ENCODE measurements at regions not wholly inside any gene's neighbourhood (a gene's known extent, or its start where the extent isn't known, plus 50 kb on each side); places are given as distances from the start of the nearest gene placed in this dataset.

DNA sequence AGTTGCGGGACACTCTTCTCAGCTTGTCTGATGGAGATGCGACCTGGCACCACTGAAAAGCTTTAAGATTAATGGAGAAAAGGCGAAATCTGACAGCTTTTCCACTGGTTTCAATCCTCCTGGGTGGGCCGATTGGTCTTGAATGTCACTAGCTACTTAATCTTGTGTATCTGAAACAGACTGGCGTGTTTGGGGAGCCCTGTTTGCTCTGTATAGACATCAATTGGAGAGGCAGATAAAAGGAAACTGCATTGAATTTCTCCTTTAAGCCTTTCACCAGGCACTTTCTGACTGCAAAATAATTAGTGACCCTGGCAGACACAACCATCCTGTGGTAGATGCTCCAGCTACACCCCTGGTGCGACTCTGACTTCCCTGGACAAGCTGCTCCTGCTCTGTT, 224.2 kb downstream of the NDUFS4 start (continued):
- TF ChIP-seq, protein P1, sequence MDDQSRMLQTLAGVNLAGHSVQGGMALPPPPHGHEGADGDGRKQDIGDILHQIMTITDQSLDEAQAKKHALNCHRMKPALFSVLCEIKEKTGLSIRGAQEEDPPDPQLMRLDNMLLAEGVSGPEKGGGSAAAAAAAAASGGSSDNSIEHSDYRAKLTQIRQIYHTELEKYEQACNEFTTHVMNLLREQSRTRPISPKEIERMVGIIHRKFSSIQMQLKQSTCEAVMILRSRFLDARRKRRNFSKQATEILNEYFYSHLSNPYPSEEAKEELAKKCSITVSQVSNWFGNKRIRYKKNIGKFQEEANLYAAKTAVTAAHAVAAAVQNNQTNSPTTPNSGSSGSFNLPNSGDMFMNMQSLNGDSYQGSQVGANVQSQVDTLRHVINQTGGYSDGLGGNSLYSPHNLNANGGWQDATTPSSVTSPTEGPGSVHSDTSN (IDR thresholded peaks at IDR 0.05) = no peak
- no peak for TF ChIP-seq ESRRA (IDR thresholded peaks at IDR 0.05; ENCODE audit: borderline replicate concordance, low read length)
- TF ChIP-seq REST (IDR thresholded peaks at IDR 0.05) = no peak
- no peak for TF ChIP-seq MAX (IDR thresholded peaks at IDR 0.05)

- no peak for TF ChIP-seq TP53 (CRISPR knock-in tag; IDR thresholded peaks at IDR 0.05)
- no peak for TF ChIP-seq JUN (IDR thresholded peaks at IDR 0.05)
- TF ChIP-seq NR3C1 (IDR thresholded peaks at IDR 0.05) = no peak
- no peak for TF ChIP-seq RAD21 (conservative IDR thresholded peaks at IDR 0.05 in 1 of 2, IDR thresholded peaks at IDR 0.05 in 1 of 2)
- no peak for TF ChIP-seq HDAC2 (IDR thresholded peaks at IDR 0.05)
- TF ChIP-seq KDM1A (IDR thresholded peaks at IDR 0.05; ENCODE audit: low read depth) = no peak
- TF ChIP-seq CBX2 (IDR thresholded peaks at IDR 0.05; ENCODE audit: borderline replicate concordance, low read depth) = no peak
- no peak for TF ChIP-seq PHF8 (IDR thresholded peaks at IDR 0.05; ENCODE audit: borderline replicate concordance, low read depth)
- TF ChIP-seq MAFK (IDR thresholded peaks at IDR 0.05; ENCODE audit: partially characterized antibody) = no peak
- TF ChIP-seq, protein P2, sequence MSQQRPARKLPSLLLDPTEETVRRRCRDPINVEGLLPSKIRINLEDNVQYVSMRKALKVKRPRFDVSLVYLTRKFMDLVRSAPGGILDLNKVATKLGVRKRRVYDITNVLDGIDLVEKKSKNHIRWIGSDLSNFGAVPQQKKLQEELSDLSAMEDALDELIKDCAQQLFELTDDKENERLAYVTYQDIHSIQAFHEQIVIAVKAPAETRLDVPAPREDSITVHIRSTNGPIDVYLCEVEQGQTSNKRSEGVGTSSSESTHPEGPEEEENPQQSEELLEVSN (IDR thresholded peaks at IDR 0.05; ENCODE audit: borderline replicate concordance, low read depth) = no peak
- TF ChIP-seq MAZ (IDR thresholded peaks at IDR 0.05; ENCODE audit: borderline replicate concordance, low read depth, low read length) = no peak
- no peak for TF ChIP-seq HEYL (CRISPR knock-in tag; IDR thresholded peaks at IDR 0.05)
- TF ChIP-seq GATA3 (IDR thresholded peaks at IDR 0.05; ENCODE audit: borderline replicate concordance) = no peak
- TF ChIP-seq HES2 (IDR thresholded peaks at IDR 0.05) = no peak
- no peak for TF ChIP-seq HOXB5 (CRISPR knock-in tag; IDR thresholded peaks at IDR 0.05)
- TF ChIP-seq HOXA7 (CRISPR knock-in tag; IDR thresholded peaks at IDR 0.05) = no peak
- TF ChIP-seq NPAS2 (CRISPR knock-in tag; IDR thresholded peaks at IDR 0.05; ENCODE audit: borderline replicate concordance) = no peak
- ChIA-PET CTCF (no interaction called here), POLR2A (no interaction called here)
- H3K9me3 ChIP-seq = peaks cover 6% of the 10 kb centered on the region; the same call in 2 of the 3 replicates
- WGBS (ENCODE audit: missing lambda C conversion rate) = 78% methylated on average over 3 of the region's 3 CpGs
- FAIRE-seq (no peak), ATAC-seq (no peak), DNase-seq (ENCODE audit: low read depth in 1 of 2, low spot score in 1 of 2) (no peak)
- H3K27ac ChIP-seq = no peak overlapping the region
- no peaks in the 10 kb centered on the region for H3K4me1 ChIP-seq
- no peak overlapping the region for H3K4me2 ChIP-seq
- H3K4me3 ChIP-seq = no peak overlapping the region
Observed at GRCh38 chr5:53785924-53786323, 225.5 kb downstream of the NDUFS4 start.

GRCh38 chr5:53790026-53790425, 229.6 kb downstream of the NDUFS4 start:
- POLR2A ChIA-PET = no interaction called here
- TF ChIP-seq NR3C1 (IDR thresholded peaks at IDR 0.05) (no peak), HOXB13 (CRISPR knock-in tag; IDR thresholded peaks at IDR 0.05; ENCODE audit: low read depth) (no peak), HES2 (IDR thresholded peaks at IDR 0.05) (no peak)

More at GRCh38 chr5:53790026-53790425, 229.6 kb downstream of the NDUFS4 start:
- Histone ChIP-seq H3K4me2 (no peak overlapping the region), H3K4me1 (no peaks in the 10 kb centered on the region), H3K27ac (no peak overlapping the region), H3K9me3 (peaks cover 6% of the 10 kb centered on the region; the same call in 2 of the 3 replicates), H3K4me3 (no peak overlapping the region)
- WGBS (ENCODE audit: missing lambda C conversion rate) = 72% methylated on average over 2 of the region's 2 CpGs
- ATAC-seq (no peak), DNase-seq (ENCODE audit: low read depth in 1 of 2, low spot score in 1 of 2) (no peak), FAIRE-seq (no peak)
- CTCF ChIA-PET = no interaction called here

Data from A549 (cell line).